HepG2 (cell line): ENCODE measurements at regions not wholly inside any gene's neighbourhood (a gene's known extent, or its start where the extent isn't known, plus 50 kb on each side); places are given as distances from the start of the nearest gene placed in this dataset.

Source experiments
- TF ChIP-seq, protein P1 (sequence below), 2 experiments: IDR thresholded peaks; 2 replicates each; pipeline ENCODE4 v1.6.1; 2011 to 2012; ENCODE audit warnings: low read length in 2 of 2, borderline replicate concordance in 1 of 2, low read depth in 1 of 2, mild to moderate bottlenecking in 1 of 2, moderate library complexity in 1 of 2
- TF ChIP-seq, protein P2 (sequence below): sonication (generic); formaldehyde crosslinking; IDR thresholded peaks from 2 replicates; pipeline ENCODE4 v1.5.0; 2020; ENCODE audit warnings: mild to moderate bottlenecking, missing genetic modification reagents, moderate library complexity

DNA sequence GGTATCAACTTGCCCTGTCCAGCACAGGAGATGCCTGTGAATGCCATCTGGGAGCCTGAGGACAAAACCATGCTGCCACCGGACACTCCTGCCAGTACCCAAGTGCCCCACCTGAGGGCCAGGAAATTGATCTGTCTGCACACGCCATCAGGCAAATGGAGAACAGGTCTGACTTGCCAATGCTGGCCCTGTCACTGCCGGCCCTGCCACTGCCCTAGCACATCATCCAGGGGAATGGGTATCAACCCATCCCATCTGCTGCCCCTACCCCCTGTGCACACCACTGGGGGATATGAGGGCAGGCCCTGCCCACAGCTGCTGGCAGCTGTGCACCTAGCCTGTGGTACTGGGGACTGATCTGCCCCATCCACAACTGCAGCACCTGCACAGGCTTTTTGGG, 1081.6 kb upstream of the EYS start:
- TF ChIP-seq, protein P1, sequence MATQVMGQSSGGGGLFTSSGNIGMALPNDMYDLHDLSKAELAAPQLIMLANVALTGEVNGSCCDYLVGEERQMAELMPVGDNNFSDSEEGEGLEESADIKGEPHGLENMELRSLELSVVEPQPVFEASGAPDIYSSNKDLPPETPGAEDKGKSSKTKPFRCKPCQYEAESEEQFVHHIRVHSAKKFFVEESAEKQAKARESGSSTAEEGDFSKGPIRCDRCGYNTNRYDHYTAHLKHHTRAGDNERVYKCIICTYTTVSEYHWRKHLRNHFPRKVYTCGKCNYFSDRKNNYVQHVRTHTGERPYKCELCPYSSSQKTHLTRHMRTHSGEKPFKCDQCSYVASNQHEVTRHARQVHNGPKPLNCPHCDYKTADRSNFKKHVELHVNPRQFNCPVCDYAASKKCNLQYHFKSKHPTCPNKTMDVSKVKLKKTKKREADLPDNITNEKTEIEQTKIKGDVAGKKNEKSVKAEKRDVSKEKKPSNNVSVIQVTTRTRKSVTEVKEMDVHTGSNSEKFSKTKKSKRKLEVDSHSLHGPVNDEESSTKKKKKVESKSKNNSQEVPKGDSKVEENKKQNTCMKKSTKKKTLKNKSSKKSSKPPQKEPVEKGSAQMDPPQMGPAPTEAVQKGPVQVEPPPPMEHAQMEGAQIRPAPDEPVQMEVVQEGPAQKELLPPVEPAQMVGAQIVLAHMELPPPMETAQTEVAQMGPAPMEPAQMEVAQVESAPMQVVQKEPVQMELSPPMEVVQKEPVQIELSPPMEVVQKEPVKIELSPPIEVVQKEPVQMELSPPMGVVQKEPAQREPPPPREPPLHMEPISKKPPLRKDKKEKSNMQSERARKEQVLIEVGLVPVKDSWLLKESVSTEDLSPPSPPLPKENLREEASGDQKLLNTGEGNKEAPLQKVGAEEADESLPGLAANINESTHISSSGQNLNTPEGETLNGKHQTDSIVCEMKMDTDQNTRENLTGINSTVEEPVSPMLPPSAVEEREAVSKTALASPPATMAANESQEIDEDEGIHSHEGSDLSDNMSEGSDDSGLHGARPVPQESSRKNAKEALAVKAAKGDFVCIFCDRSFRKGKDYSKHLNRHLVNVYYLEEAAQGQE (IDR thresholded peaks at IDR 0.05; ENCODE audit: borderline replicate concordance in 1 of 2, low read depth in 1 of 2, low read length in 2 of 2), result no peak
- TF ChIP-seq, protein P2, sequence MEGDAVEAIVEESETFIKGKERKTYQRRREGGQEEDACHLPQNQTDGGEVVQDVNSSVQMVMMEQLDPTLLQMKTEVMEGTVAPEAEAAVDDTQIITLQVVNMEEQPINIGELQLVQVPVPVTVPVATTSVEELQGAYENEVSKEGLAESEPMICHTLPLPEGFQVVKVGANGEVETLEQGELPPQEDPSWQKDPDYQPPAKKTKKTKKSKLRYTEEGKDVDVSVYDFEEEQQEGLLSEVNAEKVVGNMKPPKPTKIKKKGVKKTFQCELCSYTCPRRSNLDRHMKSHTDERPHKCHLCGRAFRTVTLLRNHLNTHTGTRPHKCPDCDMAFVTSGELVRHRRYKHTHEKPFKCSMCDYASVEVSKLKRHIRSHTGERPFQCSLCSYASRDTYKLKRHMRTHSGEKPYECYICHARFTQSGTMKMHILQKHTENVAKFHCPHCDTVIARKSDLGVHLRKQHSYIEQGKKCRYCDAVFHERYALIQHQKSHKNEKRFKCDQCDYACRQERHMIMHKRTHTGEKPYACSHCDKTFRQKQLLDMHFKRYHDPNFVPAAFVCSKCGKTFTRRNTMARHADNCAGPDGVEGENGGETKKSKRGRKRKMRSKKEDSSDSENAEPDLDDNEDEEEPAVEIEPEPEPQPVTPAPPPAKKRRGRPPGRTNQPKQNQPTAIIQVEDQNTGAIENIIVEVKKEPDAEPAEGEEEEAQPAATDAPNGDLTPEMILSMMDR (CRISPR knock-in tag), result no peak
